Activated naive CD4-positive, alpha-beta T cell treated with anti-CD3 and anti-CD28 coated beads, Interleukin-2, amount 10 ng/mL, durations not matched to agents 7 days and 5 days (primary cell): ENCODE measurements at regions not wholly inside any gene's neighbourhood (a gene's known extent, or its start where the extent isn't known, plus 50 kb on each side); places are given as distances from the start of the nearest gene placed in this dataset.

Experiments used
- CTCF ChIA-PET: fragments of 350-600 bp; sonication (Branson Sonifier 250); formaldehyde crosslinking; loops from one replicate; lab custom pipeline; 2021; ENCODE audit warnings: antibody characterized with exemption; lab: Charles Lee
- DNase-seq: peaks from one replicate; pipeline ENCODE4 v3.0.0-alpha.2; 2020
- H3K27ac Mint-ChIP-seq: one replicate; pipeline ENCODE4 v1.8.0; 2021; ENCODE audit warnings: mild to moderate bottlenecking, moderate library complexity, mixed read lengths
- H3K27me3 Mint-ChIP-seq: one replicate; pipeline ENCODE4 v1.8.0; 2021; ENCODE audit warnings: mild to moderate bottlenecking, mixed read lengths
- H3K36me3 Mint-ChIP-seq: one replicate; pipeline ENCODE4 v1.8.0; 2021; ENCODE audit warnings: mixed read lengths
- H3K4me1 Mint-ChIP-seq: one replicate; pipeline ENCODE4 v1.8.0; 2021; ENCODE audit warnings: mixed read lengths
- H3K4me3 Mint-ChIP-seq: one replicate; pipeline ENCODE4 v1.8.0; 2021; ENCODE audit warnings: mild to moderate bottlenecking, moderate library complexity, mixed read lengths
- H3K9me3 Mint-ChIP-seq: one replicate; pipeline ENCODE4 v1.8.0; 2021; ENCODE audit warnings: mixed read lengths

- Mint-ChIP-seq H3K4me3 (no peak overlapping the region), H3K27me3 (no peaks in the 10 kb centered on the region), H3K27ac (no peak overlapping the region), H3K36me3 (no peaks in the 10 kb centered on the region), H3K9me3 (no peaks in the 10 kb centered on the region), H3K4me1 (no peaks in the 10 kb centered on the region)
- CTCF ChIA-PET = no interaction called here
- DNase-seq = no peak
These were observed 1294.1 kb downstream of the NSUN3 start for GRCh38 chr3:95356764-95357501.

GRCh38 chr3:95387242-95388021, 1324.6 kb downstream of the NSUN3 start:
- Mint-ChIP-seq H3K4me1 (no peaks in the 10 kb centered on the region), H3K27me3 (no peaks in the 10 kb centered on the region), H3K4me3 (no peak overlapping the region), H3K27ac (no peak overlapping the region), H3K36me3 (no peaks in the 10 kb centered on the region), H3K9me3 (no peaks in the 10 kb centered on the region)
- no peak for DNase-seq
- CTCF ChIA-PET = interaction anchor here (0.5 kb wide), 1 partner anchor 1387 kb away, joined by 4 read pairs; no protein-coding TSS in a partner anchor

GRCh38 chr3:95389725-95390313, 1327.0 kb downstream of the NSUN3 start:
- DNase-seq = no peak
- Mint-ChIP-seq H3K4me1 (no peaks in the 10 kb centered on the region), H3K27ac (no peak overlapping the region), H3K9me3 (no peaks in the 10 kb centered on the region), H3K27me3 (no peaks in the 10 kb centered on the region), H3K36me3 (no peaks in the 10 kb centered on the region), H3K4me3 (no peak overlapping the region)
- CTCF ChIA-PET = no interaction called here

GRCh38 chr3:95394286-95394685, 1331.4 kb downstream of the NSUN3 start:
- CTCF ChIA-PET = no interaction called here
- no peak for DNase-seq
- Mint-ChIP-seq H3K9me3 (no peaks in the 10 kb centered on the region), H3K36me3 (no peaks in the 10 kb centered on the region), H3K4me1 (no peaks in the 10 kb centered on the region), H3K4me3 (no peak overlapping the region), H3K27me3 (no peaks in the 10 kb centered on the region), H3K27ac (no peak overlapping the region)

GRCh38 chr3:95399585-95399984, 1336.7 kb downstream of the NSUN3 start:
- H3K27ac Mint-ChIP-seq = no peak overlapping the region
- CTCF ChIA-PET = no interaction called here

GRCh38 chr3:95401693-95402092, 1338.8 kb downstream of the NSUN3 start:
- no peak overlapping the region for H3K27ac Mint-ChIP-seq
- CTCF ChIA-PET = interaction anchor here (0.7 kb wide), 1 partner anchor 41 kb away, joined by 3 read pairs; no protein-coding TSS in a partner anchor
- no peaks in the 10 kb centered on the region for H3K9me3 Mint-ChIP-seq
- H3K4me3 Mint-ChIP-seq = no peak overlapping the region
- DNase-seq = no peak
- H3K27me3 Mint-ChIP-seq = no peaks in the 10 kb centered on the region
- H3K36me3 Mint-ChIP-seq = no peaks in the 10 kb centered on the region
- no peaks in the 10 kb centered on the region for H3K4me1 Mint-ChIP-seq

More at GRCh38 chr3:95399585-95399984, 1336.7 kb downstream of the NSUN3 start:
- H3K27me3 Mint-ChIP-seq = no peaks in the 10 kb centered on the region
- no peaks in the 10 kb centered on the region for H3K9me3 Mint-ChIP-seq
- no peak overlapping the region for H3K4me3 Mint-ChIP-seq
- no peaks in the 10 kb centered on the region for H3K36me3 Mint-ChIP-seq
- H3K4me1 Mint-ChIP-seq = no peaks in the 10 kb centered on the region
- DNase-seq = no peak

- CTCF ChIA-PET = no interaction called here
- no peaks in the 10 kb centered on the region for H3K27me3 Mint-ChIP-seq
- no peaks in the 10 kb centered on the region for H3K36me3 Mint-ChIP-seq
- no peaks in the 10 kb centered on the region for H3K4me1 Mint-ChIP-seq
- H3K27ac Mint-ChIP-seq = no peak overlapping the region
- no peak for DNase-seq
- no peak overlapping the region for H3K4me3 Mint-ChIP-seq
- no peaks in the 10 kb centered on the region for H3K9me3 Mint-ChIP-seq
These were observed 1345.0 kb downstream of the NSUN3 start for GRCh38 chr3:95407709-95408463.

GRCh38 chr3:95408464-95408862, 1345.6 kb downstream of the NSUN3 start:
- Mint-ChIP-seq H3K27me3 (no peaks in the 10 kb centered on the region), H3K27ac (no peak overlapping the region), H3K4me1 (no peaks in the 10 kb centered on the region), H3K9me3 (no peaks in the 10 kb centered on the region), H3K36me3 (no peaks in the 10 kb centered on the region), H3K4me3 (no peak overlapping the region)
- CTCF ChIA-PET = no interaction called here
- DNase-seq = no peak

- no peaks in the 10 kb centered on the region for H3K27me3 Mint-ChIP-seq
- no peaks in the 10 kb centered on the region for H3K36me3 Mint-ChIP-seq
- H3K4me1 Mint-ChIP-seq = no peaks in the 10 kb centered on the region
- no peak for DNase-seq
- no peak overlapping the region for H3K27ac Mint-ChIP-seq
- CTCF ChIA-PET = no interaction called here
- no peak overlapping the region for H3K4me3 Mint-ChIP-seq
- peaks cover 2% of the 10 kb centered on the region for H3K9me3 Mint-ChIP-seq
These were observed 1355.4 kb downstream of the NSUN3 start for GRCh38 chr3:95418251-95418650.

GRCh38 chr3:95424279-95424678, 1361.4 kb downstream of the NSUN3 start:
- H3K27me3 Mint-ChIP-seq = no peaks in the 10 kb centered on the region
- no peak overlapping the region for H3K4me3 Mint-ChIP-seq
- no peaks in the 10 kb centered on the region for H3K36me3 Mint-ChIP-seq
- H3K9me3 Mint-ChIP-seq = peaks cover 2% of the 10 kb centered on the region
- H3K4me1 Mint-ChIP-seq = no peaks in the 10 kb centered on the region
- DNase-seq = no peak
- H3K27ac Mint-ChIP-seq = no peak overlapping the region
- CTCF ChIA-PET = no interaction called here

- Mint-ChIP-seq H3K4me3 (no peak overlapping the region), H3K27ac (no peak overlapping the region), H3K27me3 (no peaks in the 10 kb centered on the region), H3K4me1 (no peaks in the 10 kb centered on the region), H3K36me3 (no peaks in the 10 kb centered on the region), H3K9me3 (peaks cover 5% of the 10 kb centered on the region)
- CTCF ChIA-PET = no interaction called here
- DNase-seq = no peak
These were observed 1371.6 kb downstream of the NSUN3 start for GRCh38 chr3:95434491-95434890.

- Mint-ChIP-seq H3K27ac (no peak overlapping the region), H3K9me3 (peaks cover 2% of the 10 kb centered on the region), H3K36me3 (no peaks in the 10 kb centered on the region), H3K4me3 (no peak overlapping the region), H3K27me3 (no peaks in the 10 kb centered on the region), H3K4me1 (no peaks in the 10 kb centered on the region)
- CTCF ChIA-PET = no interaction called here
- no peak for DNase-seq
These were observed 1374.5 kb downstream of the NSUN3 start for GRCh38 chr3:95437409-95437808.

- Mint-ChIP-seq H3K4me3 (no peak overlapping the region), H3K27me3 (no peaks in the 10 kb centered on the region), H3K9me3 (peaks cover 2% of the 10 kb centered on the region), H3K36me3 (no peaks in the 10 kb centered on the region), H3K4me1 (no peaks in the 10 kb centered on the region), H3K27ac (no peak overlapping the region)
- DNase-seq = no peak
- CTCF ChIA-PET = no interaction called here
These were observed 1375.4 kb downstream of the NSUN3 start for GRCh38 chr3:95438274-95438673.

GRCh38 chr3:95442766-95443165, 1371.6 kb upstream of the EPHA6 start:
- H3K9me3 Mint-ChIP-seq = peaks cover 2% of the 10 kb centered on the region
- no peak for DNase-seq
- H3K27ac Mint-ChIP-seq = no peak overlapping the region
- CTCF ChIA-PET = interaction anchor here (0.6 kb wide), 1 partner anchor 41 kb away, joined by 3 read pairs; no protein-coding TSS in a partner anchor
- H3K36me3 Mint-ChIP-seq = no peaks in the 10 kb centered on the region
- no peaks in the 10 kb centered on the region for H3K27me3 Mint-ChIP-seq
- H3K4me1 Mint-ChIP-seq = no peaks in the 10 kb centered on the region
- no peak overlapping the region for H3K4me3 Mint-ChIP-seq
